DND-41 (cell line): ENCODE measurements at regions not wholly inside any gene's neighbourhood (a gene's known extent, or its start where the extent isn't known, plus 50 kb on each side); places are given as distances from the start of the nearest gene placed in this dataset.

ENCODE experiments used
- ATAC-seq: fragments of 200-7000 bp; cut with Tn5 transposase; 3 replicates; pipeline ENCODE4 v1.9.1; 2021; ENCODE audit warnings: low read depth; ENCODE audit not compliant: insufficient read depth
- DNase-seq: peaks from one replicate; pipeline ENCODE4 v3.0.0-alpha.2; 2020
- H2AFZ ChIP-seq: 2 replicates; pipeline ENCODE4 v1.6.0; 2012; ENCODE audit warnings: low read depth, low read length
- H3K27ac ChIP-seq: 2 replicates; pipeline ENCODE4 v1.5.1; 2012; ENCODE audit warnings: low read length, inconsistent platforms
- H3K27me3 ChIP-seq: fragments of 200-600 bp; sonication (generic); 2 replicates; pipeline ENCODE4 v1.6.0; 2012; ENCODE audit warnings: low read length, mild to moderate bottlenecking, inconsistent platforms; ENCODE audit not compliant: insufficient read depth, poor library complexity
- H3K36me3 ChIP-seq: 2 replicates; pipeline ENCODE4 v1.5.1; 2012; ENCODE audit warnings: low read length, inconsistent platforms; ENCODE audit not compliant: insufficient read depth
- H3K4me1 ChIP-seq: 2 replicates; pipeline ENCODE4 v1.5.1; 2012; ENCODE audit warnings: mild to moderate bottlenecking, low read length; ENCODE audit not compliant: insufficient read depth
- H3K4me2 ChIP-seq: 2 replicates; pipeline ENCODE4 v1.6.0; 2012; ENCODE audit warnings: mild to moderate bottlenecking, moderate library complexity, low read length, inconsistent platforms; ENCODE audit not compliant: insufficient read depth
- H3K4me3 ChIP-seq, 2 experiments: fragments of 200-600 bp in 1 of 2; shearing (Covaris generic) in 1 of 2; 2 replicates each; pipeline ENCODE4 v1.5.1; 2012 to 2016; ENCODE audit warnings: inconsistent platforms in 2 of 2, low read length in 2 of 2, mild to moderate bottlenecking in 2 of 2, low read depth in 1 of 2, moderate library complexity in 1 of 2
- H3K79me2 ChIP-seq: 2 replicates; pipeline ENCODE4 v1.6.0; 2012; ENCODE audit warnings: low read length, inconsistent platforms; ENCODE audit not compliant: insufficient read depth
- H3K9ac ChIP-seq: 2 replicates; pipeline ENCODE4 v1.6.0; 2012; ENCODE audit warnings: low read depth, mild to moderate bottlenecking, inconsistent platforms, low read length, moderate library complexity
- H3K9me3 ChIP-seq: 2 replicates; pipeline ENCODE4 v1.5.1; 2012; ENCODE audit warnings: low read length, moderate library complexity, mild to moderate bottlenecking, inconsistent platforms; ENCODE audit not compliant: insufficient read depth, severe bottlenecking
- H4K20me1 ChIP-seq: 2 replicates; pipeline ENCODE4 v1.6.0; 2012; ENCODE audit warnings: low read length; ENCODE audit not compliant: insufficient read depth
- EZH2 ChIP-seq: IDR thresholded peaks from 3 replicates; pipeline ENCODE4 v1.6.1; 2012; ENCODE audit warnings: borderline replicate concordance, low read depth, mild to moderate bottlenecking, moderate library complexity, low read length, inconsistent platforms; ENCODE audit not compliant: severe bottlenecking
- TF ChIP-seq, protein P1 (sequence below): IDR thresholded peaks from 2 replicates; pipeline ENCODE4 v1.5.1; 2012; ENCODE audit warnings: borderline replicate concordance, low read length, moderate library complexity, mild to moderate bottlenecking; ENCODE audit not compliant: poor library complexity, severe bottlenecking; ENCODE audit errors: extremely low read depth

DNA sequence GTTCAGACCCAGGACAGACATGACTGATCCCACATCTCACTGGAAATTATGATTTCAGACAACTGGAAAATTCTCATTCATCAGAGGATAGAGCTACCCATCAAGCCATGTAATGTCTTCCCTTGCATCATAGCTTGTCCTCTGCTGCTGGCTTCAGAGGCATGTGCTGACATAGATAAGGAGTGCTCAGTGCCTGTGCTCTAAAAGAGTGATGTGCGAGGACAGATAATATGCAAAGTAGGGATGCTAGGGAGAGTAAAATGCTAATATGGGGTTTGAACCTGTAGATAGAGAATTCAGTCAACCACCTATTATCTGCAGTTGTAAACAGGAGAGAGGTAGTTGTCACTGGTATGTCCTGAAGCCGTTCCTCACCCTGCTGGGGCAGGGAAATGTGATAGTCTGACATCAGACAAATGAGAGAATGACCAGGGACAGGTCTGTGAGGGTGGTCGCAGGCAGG lies 349.7 kb upstream of the CCL2 start:
- H3K36me3 ChIP-seq = no peaks in the 10 kb centered on the region
- H3K9me3 ChIP-seq = no peaks in the 10 kb centered on the region
- H3K4me2 ChIP-seq = no peak overlapping the region
- no peaks in the 10 kb centered on the region for H3K4me1 ChIP-seq
- no peak overlapping the region for H3K9ac ChIP-seq
- peaks cover 8% of the 10 kb centered on the region for H3K27me3 ChIP-seq
- DNase-seq (no peak), ATAC-seq (no peak)
- no peaks in the 10 kb centered on the region for H3K79me2 ChIP-seq
- H2AFZ ChIP-seq = no peak overlapping the region
- no peaks in the 10 kb centered on the region for H4K20me1 ChIP-seq
- TF ChIP-seq, protein P1, sequence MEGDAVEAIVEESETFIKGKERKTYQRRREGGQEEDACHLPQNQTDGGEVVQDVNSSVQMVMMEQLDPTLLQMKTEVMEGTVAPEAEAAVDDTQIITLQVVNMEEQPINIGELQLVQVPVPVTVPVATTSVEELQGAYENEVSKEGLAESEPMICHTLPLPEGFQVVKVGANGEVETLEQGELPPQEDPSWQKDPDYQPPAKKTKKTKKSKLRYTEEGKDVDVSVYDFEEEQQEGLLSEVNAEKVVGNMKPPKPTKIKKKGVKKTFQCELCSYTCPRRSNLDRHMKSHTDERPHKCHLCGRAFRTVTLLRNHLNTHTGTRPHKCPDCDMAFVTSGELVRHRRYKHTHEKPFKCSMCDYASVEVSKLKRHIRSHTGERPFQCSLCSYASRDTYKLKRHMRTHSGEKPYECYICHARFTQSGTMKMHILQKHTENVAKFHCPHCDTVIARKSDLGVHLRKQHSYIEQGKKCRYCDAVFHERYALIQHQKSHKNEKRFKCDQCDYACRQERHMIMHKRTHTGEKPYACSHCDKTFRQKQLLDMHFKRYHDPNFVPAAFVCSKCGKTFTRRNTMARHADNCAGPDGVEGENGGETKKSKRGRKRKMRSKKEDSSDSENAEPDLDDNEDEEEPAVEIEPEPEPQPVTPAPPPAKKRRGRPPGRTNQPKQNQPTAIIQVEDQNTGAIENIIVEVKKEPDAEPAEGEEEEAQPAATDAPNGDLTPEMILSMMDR = no peak
- TF ChIP-seq EZH2 = no peak
- no peak overlapping the region for H3K27ac ChIP-seq
- H3K4me3 ChIP-seq = no peak overlapping the region

DNA sequence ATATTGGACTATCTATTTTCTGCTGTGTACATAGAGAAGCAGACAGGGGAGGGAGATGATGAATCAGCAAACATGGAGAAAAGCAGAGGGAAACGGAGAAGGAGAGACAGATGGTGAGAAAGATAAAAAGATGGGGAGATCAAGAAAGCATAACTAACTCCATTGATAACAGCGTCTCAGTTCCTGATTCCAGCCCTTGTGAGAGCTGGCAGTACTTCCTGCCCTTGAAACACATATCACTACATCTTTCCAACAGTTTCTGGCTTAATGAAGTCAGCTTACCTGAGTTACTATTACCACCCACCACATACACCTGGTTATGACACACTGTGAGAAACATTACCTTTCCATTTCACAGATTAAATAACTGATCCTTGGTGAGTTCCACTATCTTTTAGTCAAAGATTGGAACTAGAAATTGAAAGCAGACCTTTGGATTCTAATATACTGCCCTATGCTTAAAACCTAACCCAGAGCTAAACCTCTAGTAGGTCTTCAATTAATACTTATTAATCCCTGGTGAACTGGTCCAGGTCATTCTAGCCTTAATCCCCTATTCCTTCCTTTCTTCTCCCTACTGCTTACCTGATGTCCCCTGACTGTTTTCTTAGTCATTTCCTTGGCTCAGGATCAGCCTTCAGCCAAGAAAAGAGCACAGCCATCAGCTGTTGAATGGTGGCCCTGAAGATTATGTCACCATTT lies 346.6 kb upstream of the CCL2 start:
- H3K27ac ChIP-seq = no peak overlapping the region
- peaks cover 3% of the 10 kb centered on the region for H3K27me3 ChIP-seq

DNA sequence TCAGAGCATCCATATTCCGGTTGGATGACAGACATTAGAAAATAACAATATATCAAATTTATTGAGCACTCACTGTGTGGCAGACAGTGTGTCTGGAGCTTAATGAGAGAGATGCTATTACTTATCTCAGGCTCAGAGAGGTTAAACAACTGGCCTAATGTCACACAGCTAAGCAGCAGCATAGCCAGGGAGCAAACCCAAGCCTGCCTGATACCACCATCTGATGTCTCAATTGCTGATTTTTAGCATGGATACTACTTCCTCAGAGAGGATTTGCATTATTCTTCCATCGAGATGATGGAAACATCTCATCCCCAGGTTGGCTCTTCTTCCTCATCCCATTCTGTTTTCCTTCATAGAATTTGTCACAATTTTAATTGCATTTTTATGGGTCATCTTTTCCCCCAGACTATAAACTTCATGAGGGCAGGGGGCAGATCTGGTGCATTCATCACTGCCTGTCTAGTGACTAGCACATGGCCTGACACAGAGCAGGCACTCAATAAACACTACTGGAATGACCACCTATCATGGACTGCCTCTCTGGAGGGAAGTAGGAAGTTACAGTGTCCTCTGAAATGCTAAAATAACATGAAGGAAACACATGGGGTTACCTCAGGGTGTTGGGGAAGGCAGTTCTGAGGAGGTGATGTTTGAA lies 344.8 kb upstream of the CCL2 start:
- Histone ChIP-seq H3K4me3 (no peak overlapping the region), H4K20me1 (no peaks in the 10 kb centered on the region), H3K36me3 (no peaks in the 10 kb centered on the region), H3K27me3 (peaks cover 3% of the 10 kb centered on the region), H3K79me2 (no peaks in the 10 kb centered on the region), H3K27ac (no peak overlapping the region), H3K4me1 (no peaks in the 10 kb centered on the region), H3K9me3 (no peaks in the 10 kb centered on the region), H2AFZ (no peak overlapping the region), H3K4me2 (no peak overlapping the region), H3K9ac (no peak overlapping the region)
- no peak for TF ChIP-seq EZH2
- TF ChIP-seq, protein P1 = no peak
- no peak for ATAC-seq
- DNase-seq = no peak

More for the DNA sequence above, 346.6 kb upstream of the CCL2 start:
- H3K9ac ChIP-seq = no peak overlapping the region
- H2AFZ ChIP-seq = no peak overlapping the region
- no peaks in the 10 kb centered on the region for H4K20me1 ChIP-seq
- no peaks in the 10 kb centered on the region for H3K9me3 ChIP-seq
- H3K79me2 ChIP-seq = no peaks in the 10 kb centered on the region
- no peak for ATAC-seq
- H3K36me3 ChIP-seq = no peaks in the 10 kb centered on the region
- H3K4me1 ChIP-seq = no peaks in the 10 kb centered on the region
- no peak for DNase-seq
- no peak for TF ChIP-seq EZH2
- TF ChIP-seq, protein P1 = no peak
- no peak overlapping the region for H3K4me3 ChIP-seq
- no peak overlapping the region for H3K4me2 ChIP-seq
